ENCODE measurements at regions not wholly inside any gene's neighbourhood (a gene's known extent, or its start where the extent isn't known, plus 50 kb on each side); places are given as distances from the start of the nearest gene placed in this dataset.
"Not testable (repeated sequence)": the region's sequence is repeated elsewhere in the genome, so short reads cannot be mapped to it uniquely, and the experiment has no call there.

DNA sequence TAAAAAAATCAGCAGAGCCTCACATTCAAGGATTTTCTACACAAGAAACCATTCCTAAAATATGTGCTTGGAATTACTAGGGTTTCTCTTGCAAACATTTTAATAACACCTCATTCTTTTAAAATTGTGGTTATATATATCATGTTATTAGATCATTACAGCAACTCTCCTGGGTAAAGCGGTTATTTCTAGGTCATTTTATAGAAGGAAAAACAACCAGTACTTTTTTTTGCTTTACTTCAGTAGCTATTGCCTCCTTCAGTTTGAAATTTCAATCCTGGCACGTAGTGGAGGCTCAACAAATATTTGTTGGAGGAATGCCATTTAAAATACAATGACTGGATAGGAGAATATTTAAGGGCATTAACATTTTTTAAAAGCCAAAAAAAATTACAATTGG lies 220.6 kb downstream of the CDRT15L2 start:
- Histone ChIP-seq H3K4me2 (ENCODE audit: low read depth, low read length) (no peak overlapping the region), H2AFZ (ENCODE audit: low read length) (no peak overlapping the region), H3K9ac (ENCODE audit: low read length) (no peak overlapping the region), H3F3A (ENCODE audit: insufficient read depth, low read length) (no peaks in the 10 kb centered on the region), H3K4me3 (ENCODE audit: low read length) (no peak overlapping the region), H3K4me1 (ENCODE audit: low read length) (no peaks in the 10 kb centered on the region), H3K27ac (ENCODE audit: low read length) (no peak overlapping the region), H3K9me2 (replicated peaks; ENCODE audit: insufficient read depth, low read length) (no peaks in the 10 kb centered on the region), H3K9me3 (replicated peaks; ENCODE audit: insufficient read depth, low read length) (no peaks in the 10 kb centered on the region), H3K36me3 (replicated peaks; ENCODE audit: insufficient read depth, low read length) (no peaks in the 10 kb centered on the region), H3K27me3 (replicated peaks; ENCODE audit: insufficient read depth, low read length) (no peaks in the 10 kb centered on the region), H4K20me1 (ENCODE audit: insufficient read depth, low read length) (no peaks in the 10 kb centered on the region), H3K79me2 (ENCODE audit: low read length) (no peaks in the 10 kb centered on the region)
- TF ChIP-seq EZH2 (optimal IDR thresholded peaks at IDR 0.05; ENCODE audit: low read depth, low read length) (no peak), EZH2phosphoT487 (IDR thresholded peaks at IDR 0.05; ENCODE audit: low read length) (no peak)
- TF ChIP-seq, protein P1, sequence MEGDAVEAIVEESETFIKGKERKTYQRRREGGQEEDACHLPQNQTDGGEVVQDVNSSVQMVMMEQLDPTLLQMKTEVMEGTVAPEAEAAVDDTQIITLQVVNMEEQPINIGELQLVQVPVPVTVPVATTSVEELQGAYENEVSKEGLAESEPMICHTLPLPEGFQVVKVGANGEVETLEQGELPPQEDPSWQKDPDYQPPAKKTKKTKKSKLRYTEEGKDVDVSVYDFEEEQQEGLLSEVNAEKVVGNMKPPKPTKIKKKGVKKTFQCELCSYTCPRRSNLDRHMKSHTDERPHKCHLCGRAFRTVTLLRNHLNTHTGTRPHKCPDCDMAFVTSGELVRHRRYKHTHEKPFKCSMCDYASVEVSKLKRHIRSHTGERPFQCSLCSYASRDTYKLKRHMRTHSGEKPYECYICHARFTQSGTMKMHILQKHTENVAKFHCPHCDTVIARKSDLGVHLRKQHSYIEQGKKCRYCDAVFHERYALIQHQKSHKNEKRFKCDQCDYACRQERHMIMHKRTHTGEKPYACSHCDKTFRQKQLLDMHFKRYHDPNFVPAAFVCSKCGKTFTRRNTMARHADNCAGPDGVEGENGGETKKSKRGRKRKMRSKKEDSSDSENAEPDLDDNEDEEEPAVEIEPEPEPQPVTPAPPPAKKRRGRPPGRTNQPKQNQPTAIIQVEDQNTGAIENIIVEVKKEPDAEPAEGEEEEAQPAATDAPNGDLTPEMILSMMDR (IDR thresholded peaks at IDR 0.05; ENCODE audit: low read length), result no peak
- DNase-seq, result no peak

DNA sequence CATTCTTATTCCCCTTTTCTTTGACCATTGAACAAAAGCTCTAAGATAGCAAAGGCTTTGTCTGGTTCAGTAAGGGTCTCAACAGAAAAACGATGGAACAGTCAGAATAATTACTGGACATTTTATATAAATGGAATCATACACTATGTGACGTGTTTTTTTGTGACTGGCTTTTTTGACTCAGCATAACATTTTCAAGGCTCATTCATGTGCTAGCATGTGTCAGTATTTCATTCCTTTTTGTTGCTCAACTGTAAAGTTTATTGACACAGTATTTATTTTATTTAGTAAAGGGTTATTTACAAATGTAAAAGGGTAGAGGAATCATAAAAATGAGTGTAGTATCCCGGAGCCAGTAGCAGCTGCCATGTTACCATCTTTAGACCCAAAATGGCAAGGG lies 226.2 kb downstream of the CDRT15L2 start:
- Histone ChIP-seq H3K27ac (ENCODE audit: low read length) (no peak overlapping the region), H3K4me2 (ENCODE audit: low read depth, low read length) (no peak overlapping the region), H3K4me3 (ENCODE audit: low read length) (no peak overlapping the region), H3K9ac (ENCODE audit: low read length) (no peak overlapping the region), H3K36me3 (replicated peaks; ENCODE audit: insufficient read depth, low read length) (no peaks in the 10 kb centered on the region), H3K79me2 (ENCODE audit: low read length) (no peaks in the 10 kb centered on the region), H3K9me3 (replicated peaks; ENCODE audit: insufficient read depth, low read length) (no peaks in the 10 kb centered on the region), H3K27me3 (replicated peaks; ENCODE audit: insufficient read depth, low read length) (no peaks in the 10 kb centered on the region), H4K20me1 (ENCODE audit: insufficient read depth, low read length) (no peaks in the 10 kb centered on the region), H2AFZ (ENCODE audit: low read length) (no peak overlapping the region), H3K9me2 (replicated peaks; ENCODE audit: insufficient read depth, low read length) (no peaks in the 10 kb centered on the region), H3F3A (ENCODE audit: insufficient read depth, low read length) (no peaks in the 10 kb centered on the region), H3K4me1 (ENCODE audit: low read length) (no peaks in the 10 kb centered on the region)
- TF ChIP-seq EZH2 (optimal IDR thresholded peaks at IDR 0.05; ENCODE audit: low read depth, low read length) (no peak), EZH2phosphoT487 (IDR thresholded peaks at IDR 0.05; ENCODE audit: low read length) (no peak)
- TF ChIP-seq, protein P1 (IDR thresholded peaks at IDR 0.05; ENCODE audit: low read length), result no peak
- DNase-seq, result no peak

GRCh38 chr17:20807566-20807965 lies 228.0 kb downstream of the CDRT15L2 start:
- not testable (repeated sequence) for H3K27me3 ChIP-seq (replicated peaks; ENCODE audit: insufficient read depth, low read length); H3K9ac ChIP-seq (ENCODE audit: low read length); H3K4me3 ChIP-seq (ENCODE audit: low read length); H3K9me3 ChIP-seq (replicated peaks; ENCODE audit: insufficient read depth, low read length); H3K4me1 ChIP-seq (ENCODE audit: low read length); DNase-seq; H3F3A ChIP-seq (ENCODE audit: insufficient read depth, low read length); H3K4me2 ChIP-seq (ENCODE audit: low read depth, low read length); H4K20me1 ChIP-seq (ENCODE audit: insufficient read depth, low read length); H3K9me2 ChIP-seq (replicated peaks; ENCODE audit: insufficient read depth, low read length); H3K27ac ChIP-seq (ENCODE audit: low read length); H3K36me3 ChIP-seq (replicated peaks; ENCODE audit: insufficient read depth, low read length); H3K79me2 ChIP-seq (ENCODE audit: low read length); H2AFZ ChIP-seq (ENCODE audit: low read length)

GRCh38 chr17:20815410-20815809 lies 227.4 kb downstream of the USP22 start:
- H3K4me3 ChIP-seq (ENCODE audit: low read length); H3K9me3 ChIP-seq (replicated peaks; ENCODE audit: insufficient read depth, low read length); H4K20me1 ChIP-seq (ENCODE audit: insufficient read depth, low read length); H3K4me1 ChIP-seq (ENCODE audit: low read length); H3K4me2 ChIP-seq (ENCODE audit: low read depth, low read length); H3K9me2 ChIP-seq (replicated peaks; ENCODE audit: insufficient read depth, low read length); H3K79me2 ChIP-seq (ENCODE audit: low read length); H3F3A ChIP-seq (ENCODE audit: insufficient read depth, low read length); H2AFZ ChIP-seq (ENCODE audit: low read length); H3K36me3 ChIP-seq (replicated peaks; ENCODE audit: insufficient read depth, low read length); H3K27ac ChIP-seq (ENCODE audit: low read length); H3K9ac ChIP-seq (ENCODE audit: low read length); DNase-seq; H3K27me3 ChIP-seq (replicated peaks; ENCODE audit: insufficient read depth, low read length): not testable (repeated sequence)

All from MM.1S (cell line).